A172 (cell line): ENCODE measurements at regions not wholly inside any gene's neighbourhood (a gene's known extent, or its start where the extent isn't known, plus 50 kb on each side); places are given as distances from the start of the nearest gene placed in this dataset.

Source experiments
- DNase-seq: peaks from one replicate; pipeline ENCODE4 v3.0.0-alpha.2; 2015; ENCODE audit warnings: low spot score

DNA sequence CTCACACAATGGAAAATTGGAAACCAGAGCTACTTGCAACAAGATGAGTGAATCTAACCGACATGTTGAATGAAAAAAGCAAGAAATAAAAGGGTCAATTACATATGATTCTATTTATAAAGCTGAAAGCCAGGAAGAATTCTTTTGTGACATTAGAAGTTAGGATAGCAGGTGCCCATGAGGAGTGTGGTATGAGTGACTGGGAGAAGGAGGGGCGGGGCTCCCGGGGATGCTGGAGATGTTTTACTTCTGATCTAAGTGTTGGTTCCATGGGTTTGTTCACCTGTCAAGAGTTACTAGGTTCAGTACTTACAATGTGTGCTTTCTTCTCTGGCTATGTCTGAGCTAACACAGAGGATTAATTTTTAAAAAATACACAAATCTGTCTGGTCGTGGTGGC, 60.8 kb downstream of the NSMCE3 start:
- no peak for DNase-seq

- no peak for DNase-seq
Measured at GRCh38 chr15:29208352-29208751, 61.3 kb downstream of the NSMCE3 start.

- DNase-seq = no peak
Measured at GRCh38 chr15:29207758-29208108, 61.9 kb downstream of the NSMCE3 start.

DNA sequence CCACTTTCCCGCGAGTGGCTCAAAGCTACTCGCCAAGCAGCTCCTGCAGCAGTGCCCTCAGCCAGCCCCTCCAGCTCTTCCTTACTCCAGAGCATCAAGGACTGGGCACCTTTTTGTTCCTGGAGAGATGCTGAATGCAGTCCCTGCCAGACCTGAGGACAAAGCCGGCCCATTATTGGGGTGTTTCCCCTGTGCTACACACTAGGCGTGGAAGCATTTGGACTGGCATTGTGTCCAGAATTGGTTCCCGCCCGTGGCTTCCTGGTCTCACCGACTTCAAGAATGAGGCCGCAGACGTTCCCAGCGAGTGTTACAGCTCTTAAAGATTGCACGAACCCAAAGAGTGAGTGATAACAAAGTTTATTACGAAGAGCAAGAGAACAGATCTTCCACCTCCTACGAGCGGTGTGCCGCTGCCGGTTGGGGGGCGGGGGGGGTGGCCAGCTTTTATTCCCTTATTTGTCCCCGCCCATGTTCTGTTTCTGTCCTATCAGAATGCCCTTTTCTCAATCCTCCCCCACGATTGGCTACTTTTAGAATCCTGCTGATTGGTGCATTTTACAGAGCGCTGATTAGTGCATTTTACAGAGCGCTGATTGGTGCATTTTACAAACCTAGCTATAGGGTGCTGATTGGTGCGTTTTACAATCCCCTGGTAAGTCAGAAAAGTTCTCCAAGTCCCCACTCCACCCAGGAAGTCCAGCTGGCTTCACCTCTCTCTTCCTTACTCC, 62.4 kb downstream of the NSMCE3 start:
- no peak for DNase-seq

GRCh38 chr15:29205186-29205585, 64.4 kb downstream of the NSMCE3 start:
- DNase-seq = no peak

DNA sequence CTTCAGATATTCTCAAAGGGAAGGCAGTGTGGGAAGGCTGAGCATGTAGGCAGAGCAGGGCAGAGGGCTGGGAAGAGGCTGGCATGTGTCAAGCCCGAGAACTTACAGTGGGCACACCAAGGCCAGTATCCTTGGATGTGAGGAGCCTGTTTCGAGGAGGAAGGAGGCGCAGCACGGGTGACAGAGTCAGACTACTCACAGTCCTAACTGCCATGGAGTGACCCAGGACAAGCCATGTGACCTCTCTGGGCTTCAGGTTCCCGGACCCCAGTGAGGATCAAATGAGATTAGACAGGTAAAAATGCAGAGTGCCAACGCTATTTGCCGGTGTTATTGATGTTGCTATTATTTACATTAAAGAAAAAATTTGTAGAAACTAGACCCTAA, 65.3 kb downstream of the NSMCE3 start:
- DNase-seq = no peak

DNA sequence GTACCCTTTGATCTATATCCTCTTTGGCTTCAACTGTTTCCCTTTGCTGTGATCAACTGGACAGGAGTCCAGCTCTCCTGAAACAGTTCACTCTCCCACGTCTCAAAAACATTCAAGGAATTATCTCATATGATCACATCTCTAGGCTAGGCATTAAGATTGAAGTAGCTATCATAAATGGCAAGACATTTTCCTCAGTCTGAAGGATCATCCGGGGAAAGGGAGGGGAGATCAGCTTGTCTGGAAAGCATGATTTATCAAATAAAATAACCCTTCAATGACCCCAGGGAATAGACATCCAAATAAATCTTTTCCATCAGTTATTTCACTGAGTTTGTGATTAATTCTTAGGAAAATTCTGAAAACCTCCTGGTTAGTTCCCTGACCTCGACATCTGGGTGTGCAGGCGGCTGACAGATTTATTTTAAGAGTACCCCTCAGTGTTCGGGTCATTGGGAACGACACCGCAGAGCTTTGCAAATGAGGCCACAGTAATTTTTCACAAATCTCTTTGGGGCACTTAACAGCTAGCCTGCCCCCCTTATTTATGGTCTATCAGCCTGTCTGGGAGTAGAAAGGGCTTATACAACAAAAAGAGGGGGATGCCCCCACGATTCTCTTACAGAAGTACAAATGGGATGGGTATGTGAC, 65.8 kb downstream of the NSMCE3 start:
- no peak for DNase-seq

DNA sequence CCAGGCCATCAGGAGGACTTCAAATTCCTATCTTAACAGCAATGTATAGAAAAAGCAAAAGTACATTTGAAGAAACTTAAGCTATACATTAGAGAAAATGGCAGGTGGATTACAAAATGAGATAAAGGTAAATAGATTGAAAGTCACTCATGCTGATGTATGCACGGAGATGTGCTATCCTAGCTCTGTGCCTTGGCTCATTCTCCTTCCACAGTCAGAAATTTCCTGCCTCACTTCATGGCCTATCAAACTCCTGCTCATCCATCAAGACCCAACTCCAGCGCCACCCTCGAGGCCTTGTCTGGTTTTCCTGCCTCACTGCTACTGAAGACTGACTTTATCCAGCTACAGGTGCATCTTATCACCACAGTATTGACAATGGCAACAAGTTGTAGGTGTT, 72.9 kb downstream of the NSMCE3 start:
- DNase-seq = no peak

DNA sequence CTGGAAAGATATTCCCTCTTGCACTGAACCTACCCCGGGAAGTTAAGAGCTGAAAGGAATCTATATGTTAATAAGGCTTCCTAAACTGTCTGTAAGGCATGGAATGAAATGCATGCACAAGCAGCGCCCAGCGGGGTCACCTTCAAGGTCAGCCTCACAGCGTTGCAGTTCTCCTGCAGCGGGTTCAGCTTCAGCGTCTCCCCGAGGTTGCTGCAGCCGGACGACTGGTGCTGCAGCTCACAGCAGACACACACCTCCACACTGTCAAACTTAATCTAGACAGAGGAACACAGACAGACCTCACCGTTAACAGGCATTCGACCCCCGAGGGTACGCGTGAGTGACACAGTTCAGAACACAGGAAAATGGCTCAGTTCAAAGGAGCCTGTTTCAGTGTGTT, 73.3 kb downstream of the NSMCE3 start:
- DNase-seq = no peak

GRCh38 chr15:29194866-29195265, 74.8 kb downstream of the NSMCE3 start:
- no peak for DNase-seq

DNA sequence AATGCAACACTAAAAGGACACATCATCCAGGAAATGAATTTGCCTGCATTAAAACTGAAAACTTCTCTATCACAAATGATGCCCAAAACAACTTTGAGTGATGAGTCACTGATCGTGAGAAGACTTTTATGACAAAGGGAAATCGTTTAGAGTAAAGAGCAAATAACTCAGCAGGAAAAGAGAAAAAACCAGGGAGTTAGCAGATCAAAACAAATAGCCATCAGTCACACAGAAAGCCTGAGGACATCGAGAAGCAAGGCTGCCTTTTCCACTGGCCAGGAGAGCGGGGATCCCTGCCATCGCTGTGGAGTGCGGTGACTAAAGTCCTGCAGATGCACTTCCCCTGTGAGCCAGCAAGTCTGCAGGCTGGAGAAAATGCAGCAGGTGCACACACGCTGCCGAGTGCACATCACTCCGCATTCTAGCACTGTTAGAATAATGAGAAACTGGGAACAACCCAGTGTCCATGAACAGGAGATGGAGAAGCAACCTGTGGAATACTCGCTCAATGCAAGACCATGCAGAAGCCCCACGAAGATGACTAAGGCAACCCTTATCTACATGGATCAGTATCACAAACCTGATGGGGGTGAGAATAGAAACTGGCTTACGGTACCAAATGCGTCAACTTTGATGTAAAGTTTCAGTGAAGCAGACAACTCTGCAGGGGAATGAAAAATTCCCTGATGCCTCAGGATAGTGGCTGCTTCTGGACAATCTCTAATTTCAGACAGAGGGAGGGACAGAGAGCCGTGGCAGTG, 86.4 kb downstream of the NSMCE3 start:
- peak; percentile 29 for DNase-seq

DNA sequence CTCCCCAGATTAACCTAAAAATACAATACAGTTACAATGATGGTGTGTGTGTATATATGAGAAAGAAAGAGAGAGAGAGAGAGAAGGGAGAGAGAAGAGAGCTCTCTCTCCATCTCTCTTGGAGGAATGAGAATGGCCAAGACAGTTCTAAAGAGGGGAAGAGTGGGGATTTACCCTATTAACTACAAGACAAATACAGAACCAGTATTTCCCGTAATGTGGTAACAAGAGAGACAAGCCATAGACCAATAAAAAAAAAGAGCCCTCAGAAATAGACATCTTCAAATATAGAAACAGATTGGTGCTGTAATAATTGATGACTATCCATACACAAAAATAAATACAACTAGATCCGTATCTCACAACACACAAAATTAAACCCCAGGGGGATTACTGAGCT, 87.0 kb downstream of the NSMCE3 start:
- DNase-seq = no peak

GRCh38 chr15:29172742-29173725, 96.6 kb downstream of the NSMCE3 start:
- DNase-seq = no peak

DNA sequence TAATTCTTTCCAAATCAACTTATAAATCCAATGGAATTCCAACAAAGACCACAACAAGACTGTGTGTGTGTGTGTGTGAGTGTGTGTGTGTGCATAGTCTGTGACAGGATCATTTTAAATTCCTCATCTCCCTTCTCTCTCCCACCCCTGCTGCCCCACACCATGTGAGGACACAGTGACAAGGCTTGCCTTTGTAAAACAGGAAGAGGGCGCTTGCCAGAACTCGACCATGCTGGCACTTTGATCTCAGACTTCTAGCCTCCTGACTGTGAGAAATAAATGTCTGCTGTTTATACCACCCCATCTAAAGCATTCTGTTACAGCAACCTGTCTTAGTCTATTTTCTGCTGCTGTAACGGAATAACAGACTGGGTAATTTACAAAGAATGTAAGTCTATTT, 99.1 kb downstream of the NSMCE3 start:
- no peak for DNase-seq
